Testis (tissue), 2 donors: ENCODE measurements at regions not wholly inside any gene's neighbourhood (a gene's known extent, or its start where the extent isn't known, plus 50 kb on each side); places are given as distances from the start of the nearest gene placed in this dataset.

Source experiments
- DNase-seq: peaks from one replicate; pipeline ENCODE4 v3.0.0-alpha.2; 2019
- H3K27ac ChIP-seq, 2 donors: fragments of 200-600 bp; sonication (generic); one replicate each; pipeline ENCODE4 v1.5.1; 2019
- H3K27me3 ChIP-seq: fragments of 200-600 bp; sonication (generic); one replicate; pipeline ENCODE4 v1.5.1; 2019
- H3K36me3 ChIP-seq: fragments of 200-600 bp; sonication (generic); one replicate; pipeline ENCODE4 v1.5.1; 2017; ENCODE audit warnings: low read depth; ENCODE audit errors: missing control alignments
- H3K4me1 ChIP-seq: fragments of 200-600 bp; sonication (generic); one replicate; pipeline ENCODE4 v1.5.1; 2019
- H3K4me3 ChIP-seq, 2 donors: fragments of 200-600 bp; sonication (generic); one replicate each; pipeline ENCODE4 v1.5.1; 2017 to 2019
- H3K9me3 ChIP-seq: fragments of 200-600 bp; sonication (generic); one replicate; pipeline ENCODE4 v1.5.1; 2017
- POLR2A ChIP-seq: fragments of 450-650 bp; IDR thresholded peaks from one replicate; pipeline ENCODE4 v1.6.1; 2017; ENCODE audit warnings: antibody characterized with exemption, mild to moderate bottlenecking, moderate library complexity
- WGBS, 2 donors: methylation state at CpG; one replicate each; pipeline ENCODE4 v1.1.5; 2018; 5-methylcytosine and 5-hydroxymethylcytosine counted together
- intact Hi-C: fragments of 100-400 bp; cut with DNase I; formaldehyde crosslinking; loops from one replicate; pipeline ENCODE4 v1.15.1; 2023; ENCODE audit warnings: low total_unique reads
- TF ChIP-seq, protein P1 (sequence below), 3 experiments: fragments of 450-650 bp in 2 of 3; fragments of 200-600 bp in 1 of 3; sonication (generic) in 1 of 3; IDR thresholded peaks; one replicate each; pipeline ENCODE4 v1.5.1; 2016 to 2019; ENCODE audit warnings: antibody characterized with exemption in 3 of 3, mild to moderate bottlenecking in 2 of 3, moderate library complexity in 1 of 3

DNA sequence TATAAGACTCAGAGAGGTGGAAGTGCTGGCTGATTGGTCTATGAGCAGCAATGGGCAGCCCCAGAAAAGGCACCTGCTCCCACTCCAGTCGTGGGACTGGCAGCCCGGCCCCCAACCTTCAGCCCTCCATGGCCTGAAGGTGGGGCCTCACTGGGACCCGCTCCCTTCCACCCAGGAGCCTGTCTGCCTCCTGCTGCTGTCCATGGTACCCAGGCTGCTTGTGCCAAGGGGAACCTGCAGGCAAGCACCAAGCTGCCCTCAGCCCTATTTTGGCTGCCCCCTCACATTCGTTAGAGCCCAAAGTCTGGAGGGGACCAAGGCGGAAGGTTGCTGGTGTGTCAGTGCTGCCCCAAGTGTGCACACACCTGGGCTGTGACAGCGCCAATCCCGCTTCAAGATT lies 2304.9 kb downstream of the PCDH9 start:
- no peaks in the 10 kb centered on the region for H3K27me3 ChIP-seq
- H3K27ac ChIP-seq: no peak overlapping the region
- no peaks in the 10 kb centered on the region for H3K36me3 ChIP-seq
- 76 to 93% methylated on average over 3 to 4 of the region's 7 CpGs for WGBS, 2 donors
- H3K9me3 ChIP-seq: no peaks in the 10 kb centered on the region
- no peak overlapping the region for H3K4me3 ChIP-seq
- intact Hi-C loops: no loop called here
- H3K4me1 ChIP-seq: no peaks in the 10 kb centered on the region
- no peak for TF ChIP-seq POLR2A
- TF ChIP-seq, protein P1, sequence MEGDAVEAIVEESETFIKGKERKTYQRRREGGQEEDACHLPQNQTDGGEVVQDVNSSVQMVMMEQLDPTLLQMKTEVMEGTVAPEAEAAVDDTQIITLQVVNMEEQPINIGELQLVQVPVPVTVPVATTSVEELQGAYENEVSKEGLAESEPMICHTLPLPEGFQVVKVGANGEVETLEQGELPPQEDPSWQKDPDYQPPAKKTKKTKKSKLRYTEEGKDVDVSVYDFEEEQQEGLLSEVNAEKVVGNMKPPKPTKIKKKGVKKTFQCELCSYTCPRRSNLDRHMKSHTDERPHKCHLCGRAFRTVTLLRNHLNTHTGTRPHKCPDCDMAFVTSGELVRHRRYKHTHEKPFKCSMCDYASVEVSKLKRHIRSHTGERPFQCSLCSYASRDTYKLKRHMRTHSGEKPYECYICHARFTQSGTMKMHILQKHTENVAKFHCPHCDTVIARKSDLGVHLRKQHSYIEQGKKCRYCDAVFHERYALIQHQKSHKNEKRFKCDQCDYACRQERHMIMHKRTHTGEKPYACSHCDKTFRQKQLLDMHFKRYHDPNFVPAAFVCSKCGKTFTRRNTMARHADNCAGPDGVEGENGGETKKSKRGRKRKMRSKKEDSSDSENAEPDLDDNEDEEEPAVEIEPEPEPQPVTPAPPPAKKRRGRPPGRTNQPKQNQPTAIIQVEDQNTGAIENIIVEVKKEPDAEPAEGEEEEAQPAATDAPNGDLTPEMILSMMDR (IDR thresholded peaks at IDR 0.05): no peak
- DNase-seq: no peak

DNA sequence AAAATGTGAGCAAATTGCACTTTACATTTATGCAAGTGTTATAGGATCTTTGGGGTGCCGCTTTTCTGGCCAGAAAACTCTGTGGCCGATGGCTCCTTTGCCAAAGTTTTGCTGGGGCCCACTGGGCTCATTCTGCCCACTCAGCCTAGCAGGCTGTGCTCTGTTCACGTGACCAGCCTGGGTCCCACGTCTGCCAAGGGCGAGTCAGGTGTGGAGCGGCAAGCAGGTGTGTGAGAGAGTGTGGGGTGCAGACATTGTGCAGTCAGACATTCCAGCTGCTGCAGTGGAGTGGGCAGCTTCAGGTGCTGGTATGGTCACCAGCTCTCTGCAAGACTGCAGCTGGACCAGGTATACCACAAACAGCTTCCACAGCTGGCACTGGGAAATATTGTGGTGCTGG lies 2305.7 kb downstream of the PCDH9 start:
- intact Hi-C loops: no loop called here
- 72 to 76% methylated on average over 6 of the region's 6 CpGs for WGBS, 2 donors

DNA sequence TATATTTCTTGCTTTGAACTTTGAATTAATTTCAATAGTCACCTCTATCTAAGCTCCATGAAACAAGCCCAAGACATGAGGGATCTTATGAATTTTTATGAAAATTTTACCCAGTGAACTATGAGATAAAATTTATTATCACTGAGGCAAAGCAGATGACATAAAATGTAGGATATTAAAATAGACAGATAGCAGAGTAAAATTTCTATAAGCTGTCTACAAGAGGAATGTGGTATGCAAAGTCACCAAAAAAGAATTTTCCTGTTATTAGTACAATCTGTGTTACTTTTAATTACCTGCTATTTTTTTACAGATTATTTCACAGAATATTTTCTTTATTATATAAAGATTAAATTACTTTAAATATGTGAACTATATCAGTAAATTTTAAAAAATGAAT lies 2312.6 kb downstream of the PCDH9 start:
- Histone ChIP-seq H3K27ac (no peak overlapping the region), H3K4me3 (no peak overlapping the region), H3K4me1 (no peaks in the 10 kb centered on the region), H3K27me3 (no peaks in the 10 kb centered on the region), H3K36me3 (no peaks in the 10 kb centered on the region), H3K9me3 (no peaks in the 10 kb centered on the region)
- TF ChIP-seq, protein P1 (IDR thresholded peaks at IDR 0.05): no peak
- TF ChIP-seq POLR2A: no peak
- intact Hi-C loops: no loop called here
- DNase-seq: no peak

More for the DNA sequence above, 2305.7 kb downstream of the PCDH9 start:
- H3K36me3 ChIP-seq: no peaks in the 10 kb centered on the region
- H3K27ac ChIP-seq: no peak overlapping the region
- no peak overlapping the region for H3K4me3 ChIP-seq
- DNase-seq: no peak
- no peak for TF ChIP-seq POLR2A
- TF ChIP-seq, protein P1 (IDR thresholded peaks at IDR 0.05): no peak
- H3K9me3 ChIP-seq: no peaks in the 10 kb centered on the region
- H3K27me3 ChIP-seq: no peaks in the 10 kb centered on the region
- H3K4me1 ChIP-seq: no peaks in the 10 kb centered on the region

GRCh38 chr13:64912141-64912540 lies 2318.0 kb downstream of the PCDH9 start:
- H3K4me1 ChIP-seq: no peaks in the 10 kb centered on the region
- no peak for DNase-seq
- no peaks in the 10 kb centered on the region for H3K36me3 ChIP-seq
- TF ChIP-seq POLR2A: no peak
- TF ChIP-seq, protein P1 (IDR thresholded peaks at IDR 0.05): no peak
- no peaks in the 10 kb centered on the region for H3K9me3 ChIP-seq
- 87 to 91% methylated on average over 2 of the region's 2 CpGs for WGBS, 2 donors
- no peaks in the 10 kb centered on the region for H3K27me3 ChIP-seq
- intact Hi-C loops: no loop called here
- no peak overlapping the region for H3K4me3 ChIP-seq
- H3K27ac ChIP-seq: no peak overlapping the region

DNA sequence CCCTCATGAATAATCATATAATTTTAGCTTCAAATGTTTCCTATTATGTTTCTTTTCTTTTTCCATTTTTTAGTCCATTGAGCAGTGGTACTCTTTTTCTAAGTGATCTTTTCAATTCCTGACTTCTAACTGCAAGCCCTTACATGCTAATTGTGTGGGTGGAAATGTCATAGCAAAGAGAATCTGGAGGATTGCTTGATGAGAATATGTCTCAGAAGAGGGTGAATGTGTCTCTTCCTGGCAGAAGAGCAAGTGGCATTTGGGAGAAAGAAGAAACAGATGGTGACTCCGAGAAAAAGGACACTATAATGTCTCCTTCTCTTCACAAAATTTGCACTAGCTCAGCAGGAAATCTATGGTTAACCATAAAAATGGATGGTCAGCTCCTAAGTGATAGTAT lies 2320.0 kb downstream of the PCDH9 start:
- intact Hi-C loops: no loop called here
- no peaks in the 10 kb centered on the region for H3K27me3 ChIP-seq
- no peaks in the 10 kb centered on the region for H3K4me1 ChIP-seq
- no peaks in the 10 kb centered on the region for H3K36me3 ChIP-seq
- H3K27ac ChIP-seq: no peak overlapping the region
- H3K4me3 ChIP-seq: no peak overlapping the region
- no peaks in the 10 kb centered on the region for H3K9me3 ChIP-seq
- DNase-seq: no peak
- WGBS, 2 donors: 81 to 83% methylated on average over 1 of the region's 1 CpG
- no peak for TF ChIP-seq POLR2A
- TF ChIP-seq, protein P1 (IDR thresholded peaks at IDR 0.05): no peak
